ENCODE measurements at regions not wholly inside any gene's neighbourhood (a gene's known extent, or its start where the extent isn't known, plus 50 kb on each side); places are given as distances from the start of the nearest gene placed in this dataset.

GRCh38 chr3:104909198-104909597, 457.5 kb upstream of the ALCAM start:
- TF ChIP-seq CTCF (IDR thresholded peaks at IDR 0.05; ENCODE audit: unreplicated experiment) = no peak

GRCh38 chr3:104909721-104910120, 457.0 kb upstream of the ALCAM start:
- H3K27ac Mint-ChIP-seq (ENCODE audit: low read depth, unreplicated experiment) = no peak overlapping the region
- no peaks in the 10 kb centered on the region for H3K4me1 Mint-ChIP-seq (ENCODE audit: insufficient read depth, unreplicated experiment)
- CTCF ChIA-PET = interaction anchor here (0.8 kb wide), 1 partner anchor 24 kb away, joined by 3 read pairs; no protein-coding TSS in a partner anchor
- H3K9me3 Mint-ChIP-seq (ENCODE audit: unreplicated experiment) = no peaks in the 10 kb centered on the region
- intact Hi-C loops (cut with micrococcal nuclease) = loop anchor here (10.0 kb wide), 1 partner anchor 455 kb away; the partner anchor contains the start of gene ALCAM
- BruUV-seq (replicated peaks) = no TSS peak
- no peaks in the 10 kb centered on the region for H3K36me3 Mint-ChIP-seq (ENCODE audit: insufficient read depth, unreplicated experiment)
- no peak for TF ChIP-seq CTCF (IDR thresholded peaks at IDR 0.05; ENCODE audit: unreplicated experiment)
- DNase-seq (ENCODE audit: unreplicated experiment) = no peak
- no peak overlapping the region for H3K4me3 Mint-ChIP-seq (ENCODE audit: unreplicated experiment)
- H3K27me3 Mint-ChIP-seq (ENCODE audit: insufficient read depth, unreplicated experiment) = no peaks in the 10 kb centered on the region
- POLR2A ChIA-PET = interaction anchor here (0.5 to 1.5 kb wide), 3 partner anchors 9 to 459 kb away, joined by 3 to 4 read pairs (median 4); no protein-coding TSS in a partner anchor

More at GRCh38 chr3:104909198-104909597, 457.5 kb upstream of the ALCAM start:
- H3K9me3 Mint-ChIP-seq (ENCODE audit: unreplicated experiment) = no peaks in the 10 kb centered on the region
- H3K36me3 Mint-ChIP-seq (ENCODE audit: insufficient read depth, unreplicated experiment) = no peaks in the 10 kb centered on the region
- no peak overlapping the region for H3K27ac Mint-ChIP-seq (ENCODE audit: low read depth, unreplicated experiment)
- ChIA-PET POLR2A (interaction anchor here (0.7 to 1.5 kb wide), 2 partner anchors 9 to 460 kb away, joined by 4 read pairs; no protein-coding TSS in a partner anchor), CTCF (interaction anchor here (0.8 kb wide), 1 partner anchor 24 kb away, joined by 3 read pairs; no protein-coding TSS in a partner anchor)
- no peaks in the 10 kb centered on the region for H3K27me3 Mint-ChIP-seq (ENCODE audit: insufficient read depth, unreplicated experiment)
- no TSS peak for BruUV-seq (replicated peaks)
- H3K4me1 Mint-ChIP-seq (ENCODE audit: insufficient read depth, unreplicated experiment) = no peaks in the 10 kb centered on the region
- DNase-seq (ENCODE audit: unreplicated experiment) = peak; percentile 5
- intact Hi-C loops (cut with micrococcal nuclease) = no loop called here
- H3K4me3 Mint-ChIP-seq (ENCODE audit: unreplicated experiment) = no peak overlapping the region

GRCh38 chr3:104911376-104911775, 455.3 kb upstream of the ALCAM start:
- Mint-ChIP-seq H3K9me3 (ENCODE audit: unreplicated experiment) (no peaks in the 10 kb centered on the region), H3K27me3 (ENCODE audit: insufficient read depth, unreplicated experiment) (no peaks in the 10 kb centered on the region), H3K27ac (ENCODE audit: low read depth, unreplicated experiment) (no peak overlapping the region), H3K4me3 (ENCODE audit: unreplicated experiment) (no peak overlapping the region), H3K36me3 (ENCODE audit: insufficient read depth, unreplicated experiment) (no peaks in the 10 kb centered on the region), H3K4me1 (ENCODE audit: insufficient read depth, unreplicated experiment) (no peaks in the 10 kb centered on the region)
- no peak for TF ChIP-seq CTCF (IDR thresholded peaks at IDR 0.05; ENCODE audit: unreplicated experiment)
- intact Hi-C loops (cut with micrococcal nuclease) = loop anchor here (10.0 kb wide), 1 partner anchor 453 kb away; the partner anchor contains the start of gene ALCAM
- BruUV-seq (replicated peaks) = no TSS peak
- CTCF ChIA-PET = interaction anchor here (0.8 to 1.0 kb wide), 2 partner anchors 28 to 310 kb away, joined by 4 read pairs; no protein-coding TSS in a partner anchor
- DNase-seq (ENCODE audit: unreplicated experiment) = no peak
- POLR2A ChIA-PET = no interaction called here

GRCh38 chr3:104916971-104917370, 449.7 kb upstream of the ALCAM start:
- H3K9me3 Mint-ChIP-seq (ENCODE audit: unreplicated experiment) = peaks cover 8% of the 10 kb centered on the region
- DNase-seq (ENCODE audit: unreplicated experiment) = no peak
- no peaks in the 10 kb centered on the region for H3K36me3 Mint-ChIP-seq (ENCODE audit: insufficient read depth, unreplicated experiment)
- H3K27ac Mint-ChIP-seq (ENCODE audit: low read depth, unreplicated experiment) = no peak overlapping the region
- H3K27me3 Mint-ChIP-seq (ENCODE audit: insufficient read depth, unreplicated experiment) = no peaks in the 10 kb centered on the region
- no TSS peak for BruUV-seq (replicated peaks)
- no peaks in the 10 kb centered on the region for H3K4me1 Mint-ChIP-seq (ENCODE audit: insufficient read depth, unreplicated experiment)
- no peak for TF ChIP-seq CTCF (IDR thresholded peaks at IDR 0.05; ENCODE audit: unreplicated experiment)
- no peak overlapping the region for H3K4me3 Mint-ChIP-seq (ENCODE audit: unreplicated experiment)
- ChIA-PET CTCF (no interaction called here), POLR2A (no interaction called here)
- intact Hi-C loops (cut with micrococcal nuclease) = loop anchor here (10.0 kb wide), 1 partner anchor 448 kb away; the partner anchor contains the start of gene ALCAM
